HG03064 (cell line): ENCODE measurements at regions not wholly inside any gene's neighbourhood (a gene's known extent, or its start where the extent isn't known, plus 50 kb on each side); places are given as distances from the start of the nearest gene placed in this dataset.

ENCODE experiments used
- ATAC-seq: cut with Tn5 transposase; IDR thresholded peaks from one replicate; pipeline ENCODE4 v1.9.1; 2021; ENCODE audit warnings: low read depth; ENCODE audit not compliant: unreplicated experiment

DNA sequence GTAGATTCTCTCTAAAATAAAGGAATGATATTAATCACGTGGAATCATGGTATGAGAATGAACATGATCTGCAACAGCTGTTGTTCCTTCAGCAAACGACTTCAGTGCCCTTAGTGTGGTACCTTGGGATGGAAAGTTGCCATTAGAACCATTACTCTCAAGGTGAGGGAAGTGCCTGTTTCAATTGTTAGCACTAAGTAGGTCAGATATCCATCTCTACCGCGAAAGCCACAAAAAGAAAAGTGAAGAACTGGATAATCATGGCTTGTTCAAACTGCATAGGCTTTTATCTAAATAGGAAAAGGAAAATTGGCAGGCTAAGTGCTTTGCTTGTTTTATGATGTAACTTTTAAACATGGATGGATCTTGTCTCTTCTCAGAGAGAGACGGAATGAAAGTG, 380.7 kb downstream of the MRPS30 start:
- no peak for ATAC-seq

GRCh38 chr5:45195026-45195425, 386.3 kb downstream of the MRPS30 start:
- ATAC-seq, result no peak
